Pancreas (tissue), 10 donors: ENCODE measurements at regions not wholly inside any gene's neighbourhood (a gene's known extent, or its start where the extent isn't known, plus 50 kb on each side); places are given as distances from the start of the nearest gene placed in this dataset.

ENCODE experiments used
- ATAC-seq, 4 donors: fragments of 200-7000 bp; cut with Tn5 transposase; one replicate each; pipeline versions ENCODE4 v1.8.0 to v1.9.1; 2020; ENCODE audit warnings: mild to moderate bottlenecking in 4 of 4, moderate library complexity in 4 of 4
- DNase-seq, 6 donors: peaks; one replicate each; pipeline ENCODE4 v3.0.0-alpha.2; 2020
- FAIRE-seq: peaks from 2 replicates; lab custom pipeline; 2012; peaks lifted over from hg19 to GRCh38; lab: Jason Lieb, UNC
- H3K27ac ChIP-seq, 4 donors: fragments of 200-600 bp; sonication (generic); 1 replicate in 3 of 4; 2 replicates in 1 of 4; pipeline versions ENCODE4 v1.5.0 to v1.8.0; 2020
- H3K27me3 ChIP-seq, 4 donors: fragments of 200-600 bp; one replicate each; pipeline ENCODE4 v1.8.0; 2021
- H3K36me3 ChIP-seq, 3 donors: fragments of 200-600 bp; sonication (generic) in 1 of 3; one replicate each; pipeline versions ENCODE4 v1.5.0 to v1.8.0; 2020 to 2021
- H3K4me1 ChIP-seq, 3 donors: fragments of 200-600 bp; one replicate each; pipeline ENCODE4 v1.8.0; 2021
- H3K4me3 ChIP-seq, 4 donors: fragments of 200-600 bp; sonication (generic) in 2 of 4; one replicate each; pipeline versions ENCODE4 v1.5.0 to v1.8.0; 2020 to 2021
- H3K9me3 ChIP-seq, 4 donors: fragments of 200-600 bp; one replicate each; pipeline ENCODE4 v1.8.0; 2021
- WGBS, 2 donors: extraction: QIAGEN DNeasy Blood & Tissue Kit; methylation state at CpG; one replicate each; pipeline ENCODE4 v1.1.7; 2013; 5-methylcytosine and 5-hydroxymethylcytosine counted together
- intact Hi-C, 3 donors: fragments of 100-400 bp; cut with DNase I; formaldehyde crosslinking; loops; one replicate each; pipeline versions ENCODE4 v1.11.1 to v1.14.2; 2022
- TF ChIP-seq, protein P1 (sequence below), 4 donors: fragments of 200-600 bp; sonication (generic) in 3 of 4; IDR thresholded peaks; one replicate each; pipeline versions ENCODE4 v1.5.0 to v1.8.0; 2021; ENCODE audit warnings: antibody characterized with exemption in 4 of 4
- donor health status: healthy with polysubstance abuse.
- donor health status: DM: no; HTN: no; CAD: no; lungs with moderate emphysema.
- donor health status: DM: no; HTN: no; CAD: no.
- donor health status: control.
- donor health status: control.
- donor health status: Bipolar disorder and iron deficiency.
- donor health status: DM: yes; HTN: yes; CAD: no.
- donor health status: DM: no; HTN: no; CAD: no.
- donor health status: DM: no; HTN: no; CAD: no.
- donor health status: DM: yes; HTN: yes; CAD: no.

DNA sequence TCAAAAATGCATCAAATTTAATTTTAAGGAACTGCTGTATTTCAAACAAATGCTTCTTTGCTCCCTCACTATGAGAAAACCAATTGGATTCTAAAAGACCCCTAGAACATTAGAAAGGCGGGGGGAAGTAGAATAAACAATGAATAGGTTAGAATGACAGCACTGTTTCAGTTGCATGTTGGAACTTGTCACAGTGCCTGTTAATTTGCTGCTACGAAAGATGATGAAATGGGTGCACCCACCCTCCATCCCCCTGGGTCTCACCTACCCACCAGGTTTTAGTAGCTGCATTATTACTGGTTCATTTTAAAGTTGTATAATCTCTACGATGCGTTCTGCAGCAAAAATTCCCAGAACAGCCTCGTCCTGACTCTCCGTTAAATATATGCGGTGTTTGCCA, 193.0 kb upstream of the COPS8 start:
- WGBS, 2 donors, result 81 to 83% methylated on average over 7 of the region's 7 CpGs
- Histone ChIP-seq H3K36me3 (no peaks in the 10 kb centered on the region), H3K27me3 (no peaks in the 10 kb centered on the region), H3K4me1 (peaks cover 0 to 4% (median 3%) of the 10 kb centered on the region in 3 donors), H3K27ac (no peak overlapping the region), H3K4me3 (no peak overlapping the region), H3K9me3 (no peaks in the 10 kb centered on the region)
- intact Hi-C loops, result no loop called here
- no peak for DNase-seq
- FAIRE-seq, result no peak
- TF ChIP-seq, protein P1, sequence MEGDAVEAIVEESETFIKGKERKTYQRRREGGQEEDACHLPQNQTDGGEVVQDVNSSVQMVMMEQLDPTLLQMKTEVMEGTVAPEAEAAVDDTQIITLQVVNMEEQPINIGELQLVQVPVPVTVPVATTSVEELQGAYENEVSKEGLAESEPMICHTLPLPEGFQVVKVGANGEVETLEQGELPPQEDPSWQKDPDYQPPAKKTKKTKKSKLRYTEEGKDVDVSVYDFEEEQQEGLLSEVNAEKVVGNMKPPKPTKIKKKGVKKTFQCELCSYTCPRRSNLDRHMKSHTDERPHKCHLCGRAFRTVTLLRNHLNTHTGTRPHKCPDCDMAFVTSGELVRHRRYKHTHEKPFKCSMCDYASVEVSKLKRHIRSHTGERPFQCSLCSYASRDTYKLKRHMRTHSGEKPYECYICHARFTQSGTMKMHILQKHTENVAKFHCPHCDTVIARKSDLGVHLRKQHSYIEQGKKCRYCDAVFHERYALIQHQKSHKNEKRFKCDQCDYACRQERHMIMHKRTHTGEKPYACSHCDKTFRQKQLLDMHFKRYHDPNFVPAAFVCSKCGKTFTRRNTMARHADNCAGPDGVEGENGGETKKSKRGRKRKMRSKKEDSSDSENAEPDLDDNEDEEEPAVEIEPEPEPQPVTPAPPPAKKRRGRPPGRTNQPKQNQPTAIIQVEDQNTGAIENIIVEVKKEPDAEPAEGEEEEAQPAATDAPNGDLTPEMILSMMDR (IDR thresholded peaks at IDR 0.05), result no peak
- ATAC-seq, result no peak

DNA sequence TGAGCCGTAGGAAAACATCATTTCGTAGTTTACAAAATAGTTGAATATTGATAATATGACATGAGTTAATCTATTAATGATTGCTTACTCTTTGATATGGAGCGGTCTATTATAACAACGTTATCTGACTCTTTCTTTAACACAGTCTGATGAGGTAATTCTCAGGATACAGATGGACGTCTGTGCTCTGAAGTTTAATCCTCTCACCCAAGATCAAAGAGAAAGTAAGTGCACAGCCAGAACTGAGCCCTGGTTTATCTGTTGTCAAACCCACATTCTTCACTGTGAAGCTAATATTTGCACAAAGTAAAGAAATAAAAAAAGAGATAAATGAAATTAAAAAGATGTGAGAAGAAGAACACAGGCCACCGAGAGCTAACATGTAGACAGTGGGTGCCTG, 190.9 kb upstream of the COPS8 start:
- no peaks in the 10 kb centered on the region for H3K27me3 ChIP-seq
- whole genome bisulfite sequencing, 2 donors, result 11 to 20% methylated on average over 6 of the region's 6 CpGs
- intact Hi-C loops, result no loop called here
- DNase-seq, result no peak
- no peaks in the 10 kb centered on the region for H3K4me1 ChIP-seq
- no peak overlapping the region for H3K4me3 ChIP-seq
- no peaks in the 10 kb centered on the region for H3K9me3 ChIP-seq
- peak in 2 of 4 donors; percentile 76 to 80 for ATAC-seq
- FAIRE-seq, result no peak
- no peak overlapping the region for H3K27ac ChIP-seq
- no peaks in the 10 kb centered on the region for H3K36me3 ChIP-seq
- TF ChIP-seq, protein P1 (IDR thresholded peaks at IDR 0.05), result no peak

DNA sequence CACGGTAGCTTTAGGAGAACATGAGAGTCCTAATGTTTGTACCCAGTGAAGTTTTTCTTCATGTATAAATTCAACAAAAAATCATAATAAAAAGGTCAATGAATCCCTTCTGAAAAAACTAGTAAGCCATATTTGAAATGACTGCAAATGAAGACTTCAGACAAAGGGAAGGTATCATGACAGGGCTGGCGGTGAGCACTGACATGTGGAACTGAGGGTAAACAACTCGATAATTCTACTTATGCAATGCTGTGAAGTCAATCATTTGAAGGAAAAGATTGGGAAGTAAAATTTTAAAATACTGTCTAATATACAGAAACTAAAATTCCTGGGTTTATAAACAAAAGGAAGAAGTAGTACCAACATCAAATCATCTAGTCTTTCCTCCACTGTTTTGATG, 190.2 kb upstream of the COPS8 start:
- no peaks in the 10 kb centered on the region for H3K4me1 ChIP-seq
- FAIRE-seq (no peak), ATAC-seq (no peak), DNase-seq (no peak)
- no peak overlapping the region for H3K4me3 ChIP-seq
- TF ChIP-seq, protein P1 (IDR thresholded peaks at IDR 0.05), result no peak
- WGBS, 2 donors, result 90% methylated on average over 3 of the region's 3 CpGs
- H3K27me3 ChIP-seq, result no peaks in the 10 kb centered on the region
- intact Hi-C loops, result no loop called here
- no peaks in the 10 kb centered on the region for H3K9me3 ChIP-seq
- H3K36me3 ChIP-seq, result no peaks in the 10 kb centered on the region
- H3K27ac ChIP-seq, result no peak overlapping the region

DNA sequence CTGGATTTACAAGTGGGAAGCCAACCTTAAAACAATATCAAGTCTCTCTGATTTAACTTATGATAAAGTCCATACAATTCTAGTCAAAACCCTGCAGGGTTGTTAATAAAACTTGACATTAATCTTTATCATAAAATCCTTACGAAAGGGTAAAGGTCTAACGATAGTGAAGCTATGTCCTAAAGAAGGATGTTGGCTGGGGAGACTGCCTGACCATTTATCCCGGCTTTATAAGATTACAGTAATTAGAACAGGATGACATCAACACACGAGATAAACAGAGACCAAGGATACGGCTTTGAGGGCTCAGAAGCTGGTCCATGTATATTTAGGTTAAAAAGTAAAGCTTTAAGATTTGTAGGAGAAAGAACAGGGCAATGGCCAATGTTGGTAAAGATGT, 189.0 kb upstream of the COPS8 start:
- TF ChIP-seq, protein P1 (IDR thresholded peaks at IDR 0.05), result no peak
- DNase-seq (no peak), FAIRE-seq (no peak), ATAC-seq (no peak)
- Histone ChIP-seq H3K27ac (no peak overlapping the region), H3K9me3 (no peaks in the 10 kb centered on the region), H3K4me1 (no peaks in the 10 kb centered on the region), H3K36me3 (no peaks in the 10 kb centered on the region), H3K27me3 (no peaks in the 10 kb centered on the region), H3K4me3 (no peak overlapping the region)
- intact Hi-C loops, result no loop called here
- 89 to 91% methylated on average over 5 of the region's 5 CpGs for WGBS, 2 donors

DNA sequence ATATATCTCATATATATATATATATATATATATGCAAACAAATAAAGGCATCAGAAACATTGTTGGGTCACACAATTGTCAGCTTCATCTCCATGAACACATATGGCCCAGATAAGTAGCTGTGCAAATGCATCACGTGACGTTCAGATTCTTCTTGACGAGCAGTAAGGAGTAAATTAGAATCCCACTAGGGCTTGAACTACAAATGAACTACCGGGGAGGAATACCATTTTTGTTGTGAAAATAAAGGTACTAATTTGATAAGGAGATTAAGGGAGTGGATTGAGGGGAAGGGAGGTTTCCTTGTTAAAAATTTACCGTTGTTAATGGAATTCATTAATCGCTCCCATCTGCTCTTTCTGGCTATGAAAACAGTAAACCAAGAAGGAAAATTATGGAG, 186.5 kb upstream of the COPS8 start:
- WGBS, 2 donors, result 63 to 69% methylated on average over 6 of the region's 6 CpGs
- H3K27me3 ChIP-seq, result no peaks in the 10 kb centered on the region
- no peak for FAIRE-seq
- H3K27ac ChIP-seq, result no peak overlapping the region
- H3K36me3 ChIP-seq, result no peaks in the 10 kb centered on the region
- H3K9me3 ChIP-seq, result no peaks in the 10 kb centered on the region
- no peak for DNase-seq
- TF ChIP-seq, protein P1 (IDR thresholded peaks at IDR 0.05), result no peak
- intact Hi-C loops, result no loop called here
- no peaks in the 10 kb centered on the region for H3K4me1 ChIP-seq
- H3K4me3 ChIP-seq, result no peak overlapping the region
- no peak for ATAC-seq
